Endodermal cell (in vitro differentiated cells): ENCODE measurements at regions not wholly inside any gene's neighbourhood (a gene's known extent, or its start where the extent isn't known, plus 50 kb on each side); places are given as distances from the start of the nearest gene placed in this dataset.

Source experiments
- DNase-seq: peaks from one replicate; pipeline ENCODE4 v3.0.0-alpha.2; 2017
- H3K27ac ChIP-seq: 2 replicates; pipeline ENCODE4 v1.5.1; 2013; ENCODE audit warnings: mild to moderate bottlenecking, low read depth, low read length, moderate library complexity
- H3K27me3 ChIP-seq: 2 replicates; pipeline ENCODE4 v1.6.1; 2013; ENCODE audit warnings: mild to moderate bottlenecking, low read length, moderate library complexity; ENCODE audit not compliant: insufficient read depth, control insufficient read depth, poor library complexity, severe bottlenecking
- H3K36me3 ChIP-seq: 2 replicates; pipeline ENCODE4 v1.7.0; 2013; ENCODE audit warnings: mild to moderate bottlenecking, low read length, moderate library complexity; ENCODE audit not compliant: control insufficient read depth, insufficient read depth
- H3K4me1 ChIP-seq: one replicate; pipeline ENCODE4 v1.7.0; 2013; ENCODE audit warnings: low read length; ENCODE audit not compliant: control insufficient read depth, insufficient read depth
- H3K4me3 ChIP-seq: 2 replicates; pipeline ENCODE4 v1.5.1; 2013; ENCODE audit warnings: mild to moderate bottlenecking, low read length, moderate library complexity
- H3K9ac ChIP-seq: 2 replicates; pipeline ENCODE4 v1.6.1; 2013; ENCODE audit warnings: mild to moderate bottlenecking, low read length, moderate library complexity; ENCODE audit not compliant: poor library complexity, severe bottlenecking; ENCODE audit errors: extremely low read depth
- H3K9me3 ChIP-seq: 2 replicates; pipeline ENCODE4 v1.6.1; 2013; ENCODE audit warnings: mild to moderate bottlenecking, low read length, moderate library complexity; ENCODE audit not compliant: control insufficient read depth
- H3K27ac Mint-ChIP-seq: 2 replicates; pipeline ENCODE4 v1.8.0; 2020; ENCODE audit warnings: mixed read lengths
- H3K27me3 Mint-ChIP-seq: 2 replicates; pipeline ENCODE4 v1.8.0; 2021; ENCODE audit warnings: mild to moderate bottlenecking, mixed read lengths; ENCODE audit not compliant: insufficient read depth
- H3K36me3 Mint-ChIP-seq: 2 replicates; pipeline ENCODE4 v1.8.0; 2020; ENCODE audit warnings: low read depth, mixed read lengths
- H3K4me1 Mint-ChIP-seq: 2 replicates; pipeline ENCODE4 v1.8.0; 2020; ENCODE audit warnings: mixed read lengths
- H3K4me3 Mint-ChIP-seq: 2 replicates; pipeline ENCODE4 v1.8.0; 2020; ENCODE audit warnings: mild to moderate bottlenecking, moderate library complexity, mixed read lengths
- H3K9me3 Mint-ChIP-seq: 2 replicates; pipeline ENCODE4 v1.8.0; 2020; ENCODE audit warnings: mild to moderate bottlenecking, mixed read lengths
- WGBS, 2 experiments: methylation state at CpG; one replicate each; pipeline versions ENCODE4 v1.1.5 to v1.1.7; 2013; ENCODE audit warnings: missing lambda C conversion rate in 2 of 2, mixed read lengths in 1 of 2; ENCODE audit not compliant: insufficient coverage in 1 of 2, insufficient read length in 1 of 2; 5-methylcytosine and 5-hydroxymethylcytosine counted together
- TF ChIP-seq, protein P1 (sequence below): fragments of 200-600 bp; sonication (generic); conservative IDR thresholded peaks from 2 replicates; pipeline ENCODE4 v1.5.0; 2021; ENCODE audit warnings: antibody characterized with exemption, mild to moderate bottlenecking

DNA sequence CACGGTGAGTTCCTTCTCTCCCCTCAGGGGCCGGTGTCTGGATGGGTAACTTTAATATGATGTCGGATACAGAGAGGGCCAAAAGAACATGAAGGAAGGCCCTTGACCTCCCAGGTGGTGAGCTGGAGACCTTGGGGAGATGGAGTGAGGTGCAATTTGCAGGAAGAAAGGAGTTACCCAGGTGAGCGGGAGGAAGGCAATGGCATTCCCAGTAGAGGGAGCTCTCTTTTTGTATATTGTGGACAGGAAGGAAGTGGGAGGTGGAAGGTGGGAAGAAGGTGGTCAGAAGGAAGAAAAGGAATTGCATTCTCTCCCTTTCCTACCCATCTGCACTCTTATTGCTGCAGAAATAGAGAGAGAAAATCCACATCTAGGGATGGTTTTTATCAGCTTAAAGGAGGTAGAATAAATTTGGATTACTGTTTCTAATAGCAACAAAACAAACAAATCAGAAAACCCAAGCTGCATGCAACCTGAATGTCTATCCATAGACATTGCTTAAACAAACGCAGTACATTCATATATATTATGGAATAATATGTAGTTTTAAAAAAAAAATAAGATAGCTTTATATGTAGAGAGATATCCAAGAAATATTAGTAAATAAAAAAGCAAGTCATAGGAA lies 169.0 kb upstream of the TSC22D2 start:
- Mint-ChIP-seq H3K4me3 (no peak overlapping the region), H3K4me1 (peaks cover 28% of the 10 kb centered on the region)
- no peaks in the 10 kb centered on the region for H3K36me3 ChIP-seq

DNA sequence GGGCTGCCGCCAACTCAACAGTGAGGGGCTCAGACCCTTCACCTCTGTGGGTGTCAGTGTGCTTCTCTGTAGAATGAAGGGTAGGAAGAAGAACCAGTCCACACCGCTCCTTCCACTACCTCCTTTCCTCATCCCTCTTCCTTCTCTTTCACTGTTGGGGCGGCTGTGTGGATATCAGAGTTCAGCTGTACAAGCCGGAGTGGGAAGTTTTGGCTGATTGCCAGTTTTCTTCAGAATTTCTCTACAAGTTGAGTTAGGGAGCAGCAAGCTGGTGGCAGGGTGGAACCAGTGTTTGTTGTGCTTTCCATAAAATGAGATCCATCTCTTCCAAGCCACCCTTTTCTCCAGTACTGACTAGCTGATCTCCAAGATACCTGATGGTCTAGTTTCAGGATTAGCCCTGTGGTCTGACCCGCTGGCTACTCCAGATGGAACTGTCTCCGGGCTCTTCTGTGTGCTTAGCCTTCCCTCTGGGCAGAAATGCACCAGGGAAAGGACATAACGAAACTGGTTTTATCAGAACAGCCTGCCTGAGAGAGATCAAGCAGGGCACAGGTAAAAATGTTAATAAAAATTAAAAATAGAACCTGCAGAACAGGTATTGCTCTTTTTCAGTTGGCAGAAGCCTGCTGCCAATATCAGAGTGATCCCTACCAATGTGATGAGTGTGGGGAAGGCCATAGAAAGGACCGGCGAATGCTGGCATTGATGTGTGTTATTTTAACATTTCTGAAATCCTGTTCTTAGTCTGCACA lies 169.9 kb upstream of the TSC22D2 start:
- no peak for DNase-seq
- Histone ChIP-seq H3K4me3 (no peak overlapping the region), H3K9ac (no peak overlapping the region), H3K27me3 (no peaks in the 10 kb centered on the region), H3K27ac (no peak overlapping the region), H3K9me3 (no peaks in the 10 kb centered on the region), H3K36me3 (no peaks in the 10 kb centered on the region), H3K4me1 (peaks cover 11% of the 10 kb centered on the region)
- Mint-ChIP-seq H3K36me3 (no peaks in the 10 kb centered on the region), H3K9me3 (no peaks in the 10 kb centered on the region), H3K27me3 (no peaks in the 10 kb centered on the region), H3K4me1 (peaks cover 24% of the 10 kb centered on the region), H3K27ac (no peak overlapping the region), H3K4me3 (no peak overlapping the region)
- TF ChIP-seq, protein P1, sequence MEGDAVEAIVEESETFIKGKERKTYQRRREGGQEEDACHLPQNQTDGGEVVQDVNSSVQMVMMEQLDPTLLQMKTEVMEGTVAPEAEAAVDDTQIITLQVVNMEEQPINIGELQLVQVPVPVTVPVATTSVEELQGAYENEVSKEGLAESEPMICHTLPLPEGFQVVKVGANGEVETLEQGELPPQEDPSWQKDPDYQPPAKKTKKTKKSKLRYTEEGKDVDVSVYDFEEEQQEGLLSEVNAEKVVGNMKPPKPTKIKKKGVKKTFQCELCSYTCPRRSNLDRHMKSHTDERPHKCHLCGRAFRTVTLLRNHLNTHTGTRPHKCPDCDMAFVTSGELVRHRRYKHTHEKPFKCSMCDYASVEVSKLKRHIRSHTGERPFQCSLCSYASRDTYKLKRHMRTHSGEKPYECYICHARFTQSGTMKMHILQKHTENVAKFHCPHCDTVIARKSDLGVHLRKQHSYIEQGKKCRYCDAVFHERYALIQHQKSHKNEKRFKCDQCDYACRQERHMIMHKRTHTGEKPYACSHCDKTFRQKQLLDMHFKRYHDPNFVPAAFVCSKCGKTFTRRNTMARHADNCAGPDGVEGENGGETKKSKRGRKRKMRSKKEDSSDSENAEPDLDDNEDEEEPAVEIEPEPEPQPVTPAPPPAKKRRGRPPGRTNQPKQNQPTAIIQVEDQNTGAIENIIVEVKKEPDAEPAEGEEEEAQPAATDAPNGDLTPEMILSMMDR: no peak
- WGBS, 2 experiments: 90 to 92% methylated on average over 7 to 8 of the region's 9 CpGs

More for the DNA sequence above, 169.0 kb upstream of the TSC22D2 start:
- no peaks in the 10 kb centered on the region for H3K27me3 ChIP-seq
- no peaks in the 10 kb centered on the region for H3K36me3 Mint-ChIP-seq
- WGBS, 2 experiments: 63 to 88% methylated on average over 1 to 4 of the region's 5 CpGs
- no peak overlapping the region for H3K27ac ChIP-seq
- H3K9ac ChIP-seq: no peak overlapping the region
- TF ChIP-seq, protein P1: peak; percentile 86
- H3K27ac Mint-ChIP-seq: no peak overlapping the region
- H3K27me3 Mint-ChIP-seq: no peaks in the 10 kb centered on the region
- peaks cover 11% of the 10 kb centered on the region for H3K4me1 ChIP-seq
- H3K4me3 ChIP-seq: no peak overlapping the region
- no peaks in the 10 kb centered on the region for H3K9me3 ChIP-seq
- H3K9me3 Mint-ChIP-seq: no peaks in the 10 kb centered on the region
- DNase-seq: peak; percentile 80

GRCh38 chr3:150237490-150237889 lies 170.6 kb upstream of the TSC22D2 start:
- H3K4me1 ChIP-seq: peaks cover 8% of the 10 kb centered on the region
- no peak overlapping the region for H3K27ac ChIP-seq
- no peaks in the 10 kb centered on the region for H3K36me3 Mint-ChIP-seq

More at GRCh38 chr3:150237490-150237889, 170.6 kb upstream of the TSC22D2 start:
- Histone ChIP-seq H3K4me3 (no peak overlapping the region), H3K9me3 (no peaks in the 10 kb centered on the region), H3K36me3 (no peaks in the 10 kb centered on the region), H3K9ac (no peak overlapping the region), H3K27me3 (no peaks in the 10 kb centered on the region)
- TF ChIP-seq, protein P1: no peak
- H3K27ac Mint-ChIP-seq: no peak overlapping the region
- H3K4me3 Mint-ChIP-seq: no peak overlapping the region
- H3K9me3 Mint-ChIP-seq: no peaks in the 10 kb centered on the region
- DNase-seq: no peak
- WGBS, 2 experiments: 92 to 96% methylated on average over 2 to 3 of the region's 3 CpGs
- no peaks in the 10 kb centered on the region for H3K27me3 Mint-ChIP-seq
- H3K4me1 Mint-ChIP-seq: peaks cover 20% of the 10 kb centered on the region
